PC-9 (cell line): ENCODE measurements at regions not wholly inside any gene's neighbourhood (a gene's known extent, or its start where the extent isn't known, plus 50 kb on each side); places are given as distances from the start of the nearest gene placed in this dataset.

Experiments
- BruUV-seq: library from RNA; stranded (reverse); fragments of 400-500 nt; replicated peaks from 2 replicates; lab custom pipeline; 2021; lab: Mats Ljungman, UMichigan
- CTCF ChIA-PET: fragments of 300-600 bp; sonication (Branson Sonifier 250); formaldehyde crosslinking; loops from one replicate; lab custom pipeline; 2022; ENCODE audit warnings: antibody characterized with exemption; lab: Charles Lee
- POLR2A ChIA-PET: fragments of 300-600 bp; sonication (Branson Sonifier 250); formaldehyde crosslinking; loops from one replicate; lab custom pipeline; 2022; ENCODE audit warnings: antibody characterized with exemption; ENCODE audit not compliant: unreplicated experiment; lab: Charles Lee
- DNase-seq, 2 experiments: peaks; one replicate each; pipeline versions ENCODE4 v3.0.0 to v3.0.0-alpha.2; 2015 to 2022; ENCODE audit warnings: mixed read lengths in 1 of 2
- H2AFZ ChIP-seq: fragments of 200-600 bp; sonication (generic); 2 replicates; pipeline ENCODE4 v1.8.1; 2017; ENCODE audit warnings: antibody characterized with exemption
- H3F3A ChIP-seq: fragments of 200-600 bp; sonication (generic); 2 replicates; pipeline ENCODE4 v1.8.1; 2017; ENCODE audit warnings: antibody characterized with exemption, mild to moderate bottlenecking, low read depth; ENCODE audit not compliant: insufficient read depth
- H3K27ac ChIP-seq: fragments of 200-600 bp; sonication (generic); 2 replicates; pipeline ENCODE4 v1.6.1; 2016; ENCODE audit warnings: mixed run types
- H3K27me3 ChIP-seq: fragments of 200-600 bp; sonication (generic); 2 replicates; pipeline ENCODE4 v1.6.1; 2016; ENCODE audit warnings: low read depth, mixed run types; ENCODE audit not compliant: insufficient read depth
- H3K36me3 ChIP-seq: fragments of 200-600 bp; sonication (generic); 2 replicates; pipeline ENCODE4 v1.6.1; 2016; ENCODE audit warnings: low read depth, mixed run types
- H3K4me1 ChIP-seq: fragments of 200-600 bp; sonication (generic); replicated peaks from 2 replicates; pipeline ENCODE4 v1.6.1; 2016; ENCODE audit warnings: mixed run types; ENCODE audit not compliant: insufficient read depth
- H3K4me2 ChIP-seq: fragments of 200-600 bp; sonication (generic); 2 replicates; pipeline ENCODE4 v1.6.1; 2017; ENCODE audit warnings: mixed run types
- H3K4me3 ChIP-seq: fragments of 200-600 bp; sonication (generic); 2 replicates; pipeline ENCODE4 v1.6.1; 2016; ENCODE audit warnings: mixed run types
- H3K79me2 ChIP-seq: fragments of 200-600 bp; sonication (generic); 2 replicates; pipeline ENCODE4 v1.6.1; 2017; ENCODE audit warnings: low read depth, mixed run types
- H3K9me2 ChIP-seq: fragments of 200-600 bp; sonication (generic); 2 replicates; pipeline ENCODE4 v1.8.1; 2017; ENCODE audit warnings: mild to moderate bottlenecking; ENCODE audit not compliant: insufficient read depth
- H3K9me3 ChIP-seq: fragments of 200-600 bp; sonication (generic); 2 replicates; pipeline ENCODE4 v1.8.1; 2016; ENCODE audit warnings: low read depth; ENCODE audit not compliant: insufficient read depth
- H4K20me1 ChIP-seq: fragments of 200-600 bp; sonication (generic); 2 replicates; pipeline ENCODE4 v1.8.1; 2017; ENCODE audit not compliant: insufficient read depth
- CTCF ChIP-seq: fragments of 200-600 bp; sonication (generic); conservative IDR thresholded peaks from 2 replicates; pipeline ENCODE4 v1.6.1; 2017; ENCODE audit warnings: mixed run types, antibody characterized with exemption, mild to moderate bottlenecking, moderate library complexity
- EZH2 ChIP-seq: fragments of 200-600 bp; sonication (generic); IDR thresholded peaks from 2 replicates; pipeline ENCODE4 v1.8.0; 2017; ENCODE audit warnings: antibody characterized with exemption, low read depth
- intact Hi-C: fragments of 100-400 bp; cut with micrococcal nuclease; formaldehyde crosslinking; loops from one replicate; pipeline ENCODE4 v1.10.0; 2022; ENCODE audit not compliant: unreplicated experiment

GRCh38 chr2:212905640-212906201, 245.7 kb downstream of the IKZF2 start:
- Histone ChIP-seq H3K27ac (peak overlapping the region; percentile 99), H3K4me2 (peak overlapping the region; percentile 77), H3K4me1 (peaks cover 70% of the 10 kb centered on the region)

GRCh38 chr2:212904646-212905045, 246.8 kb downstream of the IKZF2 start:
- CTCF ChIA-PET = interaction anchor here (0.6 kb wide), 1 partner anchor 36 kb away, joined by 4 read pairs; no protein-coding TSS in a partner anchor
- Histone ChIP-seq H2AFZ (no peak overlapping the region), H3K36me3 (peaks cover 13% of the 10 kb centered on the region; the same call in 1 of the 2 replicates), H3K4me2 (peak overlapping the region; percentile 77), H3K27ac (peak overlapping the region; percentile 99), H3K4me3 (peak overlapping the region; percentile 44; the same call in 1 of the 2 replicates), H3K4me1 (peaks cover 62% of the 10 kb centered on the region), H3K27me3 (no peaks in the 10 kb centered on the region), H3F3A (peaks cover 33% of the 10 kb centered on the region), H3K9me3 (peaks cover 7% of the 10 kb centered on the region), H4K20me1 (no peaks in the 10 kb centered on the region), H3K79me2 (no peaks in the 10 kb centered on the region), H3K9me2 (no peaks in the 10 kb centered on the region)
- no peak for DNase-seq
- intact Hi-C loops = no loop called here
- TF ChIP-seq EZH2 (no peak), CTCF (no peak)
- POLR2A ChIA-PET = no interaction called here
- BruUV-seq = no TSS peak

More at GRCh38 chr2:212905640-212906201, 245.7 kb downstream of the IKZF2 start:
- Histone ChIP-seq H3K79me2 (no peaks in the 10 kb centered on the region), H4K20me1 (no peaks in the 10 kb centered on the region), H3K27me3 (no peaks in the 10 kb centered on the region), H2AFZ (peak overlapping the region; percentile 35; the same call in 1 of the 2 replicates), H3K9me2 (no peaks in the 10 kb centered on the region), H3F3A (peaks cover 33% of the 10 kb centered on the region), H3K4me3 (peak overlapping the region; percentile 44; the same call in 1 of the 2 replicates), H3K36me3 (peaks cover 13% of the 10 kb centered on the region; the same call in 1 of the 2 replicates), H3K9me3 (peaks cover 7% of the 10 kb centered on the region; the same call in 1 of the 2 replicates)
- TF ChIP-seq CTCF (no peak), EZH2 (no peak)
- ChIA-PET CTCF (interaction anchor here (0.5 kb wide), 1 partner anchor 244 kb away, joined by 6 read pairs; no protein-coding TSS in a partner anchor), POLR2A (interaction anchor here (0.5 to 0.8 kb wide), 2 partner anchors 74 to 245 kb away, joined by 5 to 33 read pairs; no protein-coding TSS in a partner anchor)
- peak; percentile 54 to 96 for DNase-seq
- intact Hi-C loops = loop anchor here (1.0 kb wide), 2 partner anchors 35 to 334 kb away; no protein-coding TSS in a partner anchor
- no TSS peak for BruUV-seq

GRCh38 chr2:212903413-212903812, 248.0 kb downstream of the IKZF2 start:
- no peaks in the 10 kb centered on the region for H3K9me2 ChIP-seq
- intact Hi-C loops = no loop called here
- CTCF ChIA-PET = no interaction called here
- H3K4me3 ChIP-seq = no peak overlapping the region
- BruUV-seq = no TSS peak
- H3K79me2 ChIP-seq = no peaks in the 10 kb centered on the region
- DNase-seq = peak in 1 of 2 experiments; percentile 61
- peaks cover 54% of the 10 kb centered on the region for H3K4me1 ChIP-seq
- H3K27me3 ChIP-seq = no peaks in the 10 kb centered on the region
- TF ChIP-seq CTCF (no peak), EZH2 (no peak)
- H3K9me3 ChIP-seq = no peaks in the 10 kb centered on the region; the same call in none of the 2 replicates
- H3K36me3 ChIP-seq = peaks cover 11% of the 10 kb centered on the region; the same call in 1 of the 2 replicates
- H4K20me1 ChIP-seq = no peaks in the 10 kb centered on the region
- H2AFZ ChIP-seq = no peak overlapping the region
- POLR2A ChIA-PET = no interaction called here
- H3K4me2 ChIP-seq = no peak overlapping the region
- H3K27ac ChIP-seq = peak overlapping the region; percentile 99; the same call in 1 of the 2 replicates
- peaks cover 33% of the 10 kb centered on the region for H3F3A ChIP-seq
